Neutrophil (primary cell): ENCODE measurements at regions not wholly inside any gene's neighbourhood (a gene's known extent, or its start where the extent isn't known, plus 50 kb on each side); places are given as distances from the start of the nearest gene placed in this dataset.

ENCODE experiments used
- H3K27ac ChIP-seq: fragments of 200-600 bp; sonication (generic); 2 replicates; pipeline ENCODE4 v1.5.1; 2016; ENCODE audit warnings: mild to moderate bottlenecking, moderate library complexity
- H3K27me3 ChIP-seq: fragments of 200-600 bp; sonication (generic); 2 replicates; pipeline ENCODE4 v1.6.0; 2016; ENCODE audit warnings: mild to moderate bottlenecking
- H3K36me3 ChIP-seq: fragments of 200-600 bp; sonication (generic); 2 replicates; pipeline ENCODE4 v1.5.1; 2017
- H3K4me1 ChIP-seq, 2 experiments: fragments of 200-600 bp in 1 of 2; sonication (generic) in 1 of 2; 1 replicate in 1 of 2; 2 replicates in 1 of 2; pipeline versions ENCODE4 v1.5.1 to v1.6.1; 2013 to 2016; ENCODE audit warnings: low read depth in 1 of 2, low read length in 1 of 2, mild to moderate bottlenecking in 1 of 2, moderate library complexity in 1 of 2; ENCODE audit not compliant: control insufficient read depth in 1 of 2, insufficient read depth in 1 of 2
- H3K4me3 ChIP-seq, 2 experiments: fragments of 200-600 bp in 1 of 2; sonication (generic) in 1 of 2; 1 replicate in 1 of 2; 2 replicates in 1 of 2; pipeline ENCODE4 v1.5.1; 2013 to 2016; ENCODE audit warnings: low read depth in 1 of 2, low read length in 1 of 2, mild to moderate bottlenecking in 1 of 2, moderate library complexity in 1 of 2
- H3K9me3 ChIP-seq: fragments of 200-600 bp; sonication (generic); 2 replicates; pipeline ENCODE4 v1.5.1; 2016
- TF ChIP-seq, protein P1 (sequence below): fragments of 200-600 bp; sonication (generic); IDR thresholded peaks from 2 replicates; pipeline ENCODE4 v1.5.1; 2016; ENCODE audit warnings: antibody characterized with exemption

DNA sequence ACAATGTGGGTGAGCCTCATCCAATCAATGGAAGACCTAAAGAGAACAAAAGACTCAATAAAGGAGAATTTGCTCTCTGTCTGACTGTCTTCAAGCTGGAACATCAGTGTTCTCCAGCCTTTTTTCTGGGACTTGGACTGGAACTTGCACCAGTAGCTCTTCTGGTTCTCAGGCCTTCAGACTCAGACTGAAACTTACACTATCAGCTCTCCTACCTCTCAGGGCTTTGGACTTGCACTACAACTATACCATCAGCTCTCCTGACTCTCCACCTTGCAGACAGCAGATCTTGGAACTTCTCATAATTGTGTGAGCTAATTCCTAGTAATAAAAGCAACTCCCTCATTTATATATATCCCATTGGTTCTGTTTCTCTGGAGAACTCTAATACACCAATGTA, 185.9 kb downstream of the SMIM20 start:
- no peaks in the 10 kb centered on the region for H3K36me3 ChIP-seq
- no peaks in the 10 kb centered on the region for H3K27me3 ChIP-seq
- no peak overlapping the region for H3K27ac ChIP-seq
- no peak overlapping the region for H3K4me3 ChIP-seq
- peaks cover 0 to 6% of the 10 kb centered on the region in 2 experiments for H3K4me1 ChIP-seq
- TF ChIP-seq, protein P1, sequence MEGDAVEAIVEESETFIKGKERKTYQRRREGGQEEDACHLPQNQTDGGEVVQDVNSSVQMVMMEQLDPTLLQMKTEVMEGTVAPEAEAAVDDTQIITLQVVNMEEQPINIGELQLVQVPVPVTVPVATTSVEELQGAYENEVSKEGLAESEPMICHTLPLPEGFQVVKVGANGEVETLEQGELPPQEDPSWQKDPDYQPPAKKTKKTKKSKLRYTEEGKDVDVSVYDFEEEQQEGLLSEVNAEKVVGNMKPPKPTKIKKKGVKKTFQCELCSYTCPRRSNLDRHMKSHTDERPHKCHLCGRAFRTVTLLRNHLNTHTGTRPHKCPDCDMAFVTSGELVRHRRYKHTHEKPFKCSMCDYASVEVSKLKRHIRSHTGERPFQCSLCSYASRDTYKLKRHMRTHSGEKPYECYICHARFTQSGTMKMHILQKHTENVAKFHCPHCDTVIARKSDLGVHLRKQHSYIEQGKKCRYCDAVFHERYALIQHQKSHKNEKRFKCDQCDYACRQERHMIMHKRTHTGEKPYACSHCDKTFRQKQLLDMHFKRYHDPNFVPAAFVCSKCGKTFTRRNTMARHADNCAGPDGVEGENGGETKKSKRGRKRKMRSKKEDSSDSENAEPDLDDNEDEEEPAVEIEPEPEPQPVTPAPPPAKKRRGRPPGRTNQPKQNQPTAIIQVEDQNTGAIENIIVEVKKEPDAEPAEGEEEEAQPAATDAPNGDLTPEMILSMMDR, result no peak
- H3K9me3 ChIP-seq, result no peaks in the 10 kb centered on the region

DNA sequence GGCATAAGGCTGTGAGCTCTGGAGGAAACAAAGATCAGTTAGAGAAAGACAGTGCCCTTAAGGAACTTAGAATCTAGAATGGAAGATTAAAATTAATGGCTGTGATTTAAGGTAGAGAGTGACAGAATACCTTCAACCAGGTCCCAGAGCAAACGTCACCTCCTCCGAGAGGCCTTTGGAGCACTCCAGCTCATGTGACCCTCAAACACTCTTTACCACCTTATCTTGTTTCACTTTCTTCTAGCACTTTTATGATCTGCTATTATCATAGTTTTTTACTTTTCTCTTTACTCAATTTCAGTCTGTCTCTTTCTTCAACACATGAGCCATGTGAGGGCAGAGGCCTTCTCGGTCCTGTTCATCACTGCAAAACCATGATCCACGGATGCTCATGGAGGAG, 187.0 kb downstream of the SMIM20 start:
- H3K4me1 ChIP-seq, result peaks cover 0 to 1% of the 10 kb centered on the region in 2 experiments
- no peaks in the 10 kb centered on the region for H3K36me3 ChIP-seq
- H3K4me3 ChIP-seq, result no peak overlapping the region
- H3K9me3 ChIP-seq, result no peaks in the 10 kb centered on the region
- H3K27me3 ChIP-seq, result no peaks in the 10 kb centered on the region
- TF ChIP-seq, protein P1, result no peak
- no peak overlapping the region for H3K27ac ChIP-seq

DNA sequence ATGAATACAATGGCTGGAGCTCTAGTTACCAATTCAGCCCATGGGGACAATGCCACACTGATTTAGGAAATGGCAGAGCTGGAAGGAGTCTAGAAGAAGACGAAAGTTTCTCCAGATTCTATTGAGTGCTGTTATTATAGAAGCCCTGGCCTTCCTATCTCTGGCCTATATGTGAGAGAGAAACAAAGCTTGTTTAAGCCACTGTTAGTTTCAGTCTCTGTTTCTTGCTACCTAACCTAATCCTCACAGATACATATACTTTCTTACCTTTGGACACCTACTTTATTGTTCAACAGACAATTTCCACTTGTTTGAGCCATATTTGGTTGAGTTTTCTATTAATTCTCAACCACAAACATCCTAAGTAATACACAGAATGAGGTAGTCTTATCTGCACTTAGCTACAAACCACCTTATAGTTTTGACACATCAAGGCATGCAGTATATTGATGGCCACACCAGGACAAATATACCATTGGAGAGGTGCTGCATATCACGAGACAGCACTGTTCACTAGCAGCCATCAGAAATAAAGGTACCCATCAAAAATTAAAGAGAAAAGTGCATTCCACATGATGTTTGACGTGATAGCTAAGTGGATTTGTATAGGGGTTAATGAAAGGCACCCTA, 190.2 kb downstream of the SMIM20 start:
- no peaks in the 10 kb centered on the region for H3K9me3 ChIP-seq
- TF ChIP-seq, protein P1, result no peak
- no peaks in the 10 kb centered on the region for H3K36me3 ChIP-seq
- H3K27me3 ChIP-seq, result no peaks in the 10 kb centered on the region
- H3K27ac ChIP-seq, result no peak overlapping the region
- no peaks in the 10 kb centered on the region for H3K4me1 ChIP-seq
- H3K4me3 ChIP-seq, result no peak overlapping the region

DNA sequence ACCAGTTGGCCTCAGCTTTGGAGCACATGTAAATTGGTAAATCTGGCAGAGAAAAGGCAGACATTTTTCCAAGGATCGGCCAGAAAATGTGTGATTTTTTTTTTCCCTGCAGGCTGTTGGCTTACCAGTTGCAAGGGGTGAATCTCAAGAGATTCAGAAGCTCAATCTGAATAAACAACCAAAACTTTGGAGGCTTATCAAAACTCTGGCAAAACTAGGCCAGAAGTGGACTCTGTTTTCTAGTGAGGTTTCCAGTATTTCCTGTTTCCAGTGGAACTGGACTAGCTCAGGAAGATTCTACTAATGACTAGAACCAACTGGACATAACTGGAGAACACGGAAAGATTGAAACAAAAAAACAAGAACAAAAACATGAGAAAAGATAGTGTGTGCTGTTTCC, 191.3 kb downstream of the SMIM20 start:
- TF ChIP-seq, protein P1, result no peak
- no peaks in the 10 kb centered on the region for H3K27me3 ChIP-seq
- H3K27ac ChIP-seq, result no peak overlapping the region
- H3K4me1 ChIP-seq, result no peaks in the 10 kb centered on the region
- H3K9me3 ChIP-seq, result no peaks in the 10 kb centered on the region
- no peak overlapping the region for H3K4me3 ChIP-seq
- no peaks in the 10 kb centered on the region for H3K36me3 ChIP-seq

DNA sequence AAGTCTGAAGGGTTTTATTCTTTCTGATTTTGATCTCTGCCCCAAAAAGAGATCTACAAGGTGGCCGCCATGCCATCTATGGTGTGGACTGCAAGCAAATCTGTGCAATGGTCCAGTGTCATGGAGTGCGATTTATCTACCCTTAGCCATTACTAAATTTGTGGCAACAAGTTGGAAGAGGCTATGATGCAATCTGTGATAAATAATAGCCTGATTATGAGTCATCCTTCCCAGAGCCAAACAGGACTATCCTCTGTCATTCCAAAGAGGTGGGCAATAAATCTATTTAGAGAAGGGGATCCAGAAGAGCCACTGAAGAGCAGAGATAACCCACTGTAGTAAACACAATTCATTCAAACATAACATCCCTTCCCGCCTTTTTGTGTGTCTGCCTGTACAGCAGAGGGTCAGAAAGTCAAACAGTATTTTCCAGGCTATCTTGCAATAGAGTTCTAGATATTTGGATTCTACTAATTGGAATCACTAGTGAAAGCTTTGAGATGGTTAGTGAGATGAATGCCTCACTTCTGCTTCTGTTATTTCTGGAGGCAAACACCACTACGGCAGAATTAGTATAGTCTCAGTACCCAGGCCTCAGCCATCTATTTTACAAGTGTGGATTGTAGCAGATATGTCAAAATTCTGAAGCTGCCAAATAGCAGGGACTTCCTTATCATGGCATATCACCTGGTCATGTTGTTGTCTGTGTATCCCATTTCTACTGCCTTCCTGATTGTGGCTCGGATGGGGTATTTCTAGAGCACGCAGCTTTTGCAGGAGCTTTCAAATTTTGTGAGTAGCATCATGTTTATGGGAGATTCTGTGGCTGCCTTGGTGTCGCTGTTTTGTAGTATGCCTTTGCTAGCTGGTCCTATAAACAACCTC, 192.0 kb downstream of the SMIM20 start:
- TF ChIP-seq, protein P1, result no peak
- no peaks in the 10 kb centered on the region for H3K27me3 ChIP-seq
- no peaks in the 10 kb centered on the region for H3K36me3 ChIP-seq
- H3K9me3 ChIP-seq, result no peaks in the 10 kb centered on the region
- no peak overlapping the region for H3K27ac ChIP-seq
- H3K4me3 ChIP-seq, result no peak overlapping the region
- no peaks in the 10 kb centered on the region for H3K4me1 ChIP-seq
